HG02970 (cell line): ENCODE measurements at regions not wholly inside any gene's neighbourhood (a gene's known extent, or its start where the extent isn't known, plus 50 kb on each side); places are given as distances from the start of the nearest gene placed in this dataset.
"Not testable (repeated sequence)": the region's sequence is repeated elsewhere in the genome, so short reads cannot be mapped to it uniquely, and the experiment has no call there.

Experiments used
- ATAC-seq: cut with Tn5 transposase; IDR thresholded peaks from one replicate; pipeline ENCODE4 v1.9.1; 2021; ENCODE audit warnings: mild to moderate bottlenecking, moderate library complexity, moderate number of reproducible peaks; ENCODE audit not compliant: unreplicated experiment, low FRiP score

GRCh38 chr18:71431689-71432088 lies 1112.5 kb downstream of the CBLN2 start:
- ATAC-seq, result no peak

GRCh38 chr18:71431171-71431570 lies 1113.0 kb downstream of the CBLN2 start:
- no peak for ATAC-seq

- ATAC-seq, result no peak
Measured at GRCh38 chr18:71426441-71426840, 1117.7 kb downstream of the CBLN2 start.

- no peak for ATAC-seq
Measured at GRCh38 chr18:71405169-71405809, 1116.4 kb downstream of the SOCS6 start.

GRCh38 chr18:71403501-71403900 lies 1114.7 kb downstream of the SOCS6 start:
- ATAC-seq, result no peak

GRCh38 chr18:71398531-71398930 lies 1109.7 kb downstream of the SOCS6 start:
- ATAC-seq, result no peak

GRCh38 chr18:71388148-71388547 lies 1099.3 kb downstream of the SOCS6 start:
- ATAC-seq, result no peak

- ATAC-seq, result no peak
Measured at GRCh38 chr18:71374294-71375000, 1085.6 kb downstream of the SOCS6 start.

- no peak for ATAC-seq
Measured at GRCh38 chr18:71371951-71372605, 1083.2 kb downstream of the SOCS6 start.

- ATAC-seq, result no peak
Measured at GRCh38 chr18:71370671-71371445, 1082.0 kb downstream of the SOCS6 start.

GRCh38 chr18:71370095-71370494 lies 1081.2 kb downstream of the SOCS6 start:
- no peak for ATAC-seq

GRCh38 chr18:71362140-71362539 lies 1073.3 kb downstream of the SOCS6 start:
- ATAC-seq, result no peak

GRCh38 chr18:71355599-71355998 lies 1066.8 kb downstream of the SOCS6 start:
- not testable (repeated sequence) for ATAC-seq

- ATAC-seq, result no peak
Measured at GRCh38 chr18:71352618-71353017, 1063.8 kb downstream of the SOCS6 start.

GRCh38 chr18:71336576-71337210 lies 1047.8 kb downstream of the SOCS6 start:
- ATAC-seq, result no peak

- ATAC-seq, result no peak
Measured at GRCh38 chr18:71329563-71329962, 1040.7 kb downstream of the SOCS6 start.

- ATAC-seq, result no peak
Measured at GRCh38 chr18:71329114-71329513, 1040.3 kb downstream of the SOCS6 start.

GRCh38 chr18:71327850-71328249 lies 1039.0 kb downstream of the SOCS6 start:
- ATAC-seq, result no peak

- ATAC-seq, result no peak
Measured at GRCh38 chr18:71327441-71327840, 1038.6 kb downstream of the SOCS6 start.

- ATAC-seq, result no peak
Measured at GRCh38 chr18:71326826-71327225, 1038.0 kb downstream of the SOCS6 start.
